ENCODE measurements at regions not wholly inside any gene's neighbourhood (a gene's known extent, or its start where the extent isn't known, plus 50 kb on each side); places are given as distances from the start of the nearest gene placed in this dataset.

GRCh38 chr15:47577461-47577860 is 139.8 kb upstream of the SEMA6D start:
- Histone ChIP-seq H3K27ac (ENCODE audit: low read depth, low read length) (no peak overlapping the region), H3K4me3 (ENCODE audit: low read length) (no peak overlapping the region), H3K9me3 (ENCODE audit: control insufficient read depth, low read length) (no peaks in the 10 kb centered on the region), H3K4me1 (ENCODE audit: control insufficient read depth, insufficient read depth, low read length) (peaks cover 3% of the 10 kb centered on the region), H3K9ac (ENCODE audit: extremely low read depth, low read length, poor library complexity, severe bottlenecking) (no peak overlapping the region), H3K36me3 (ENCODE audit: control insufficient read depth, insufficient read depth, low read length) (no peaks in the 10 kb centered on the region), H3K27me3 (ENCODE audit: control insufficient read depth, insufficient read depth, low read length, poor library complexity, severe bottlenecking) (no peaks in the 10 kb centered on the region)
- no peak overlapping the region for H3K4me3 Mint-ChIP-seq
- no peak for DNase-seq
- no peaks in the 10 kb centered on the region for H3K36me3 Mint-ChIP-seq (ENCODE audit: low read depth)
- H3K9me3 Mint-ChIP-seq = no peaks in the 10 kb centered on the region
- no peaks in the 10 kb centered on the region for H3K27me3 Mint-ChIP-seq (ENCODE audit: insufficient read depth)
- TF ChIP-seq CTCF (conservative IDR thresholded peaks at IDR 0.05) = no peak
- 74 to 84% methylated on average over 2 to 3 of the region's 3 CpGs for WGBS, 2 experiments (ENCODE audit: insufficient coverage in 1 of 2, insufficient read length in 1 of 2)
- H3K27ac Mint-ChIP-seq = no peak overlapping the region
- peaks cover 7% of the 10 kb centered on the region for H3K4me1 Mint-ChIP-seq

- H3K4me3 Mint-ChIP-seq = no peak overlapping the region
- no peak overlapping the region for H3K27ac Mint-ChIP-seq
- Histone ChIP-seq H3K27ac (ENCODE audit: low read depth, low read length) (no peak overlapping the region), H3K27me3 (ENCODE audit: control insufficient read depth, insufficient read depth, low read length, poor library complexity, severe bottlenecking) (no peaks in the 10 kb centered on the region), H3K9me3 (ENCODE audit: control insufficient read depth, low read length) (no peaks in the 10 kb centered on the region), H3K9ac (ENCODE audit: extremely low read depth, low read length, poor library complexity, severe bottlenecking) (no peak overlapping the region), H3K4me3 (ENCODE audit: low read length) (no peak overlapping the region), H3K4me1 (ENCODE audit: control insufficient read depth, insufficient read depth, low read length) (no peaks in the 10 kb centered on the region), H3K36me3 (ENCODE audit: control insufficient read depth, insufficient read depth, low read length) (no peaks in the 10 kb centered on the region)
- H3K36me3 Mint-ChIP-seq (ENCODE audit: low read depth) = no peaks in the 10 kb centered on the region
- H3K9me3 Mint-ChIP-seq = no peaks in the 10 kb centered on the region
- 72% methylated on average over 3 to 4 of the region's 4 CpGs for WGBS, 2 experiments (ENCODE audit: insufficient coverage in 1 of 2, insufficient read length in 1 of 2)
- DNase-seq = no peak
- H3K4me1 Mint-ChIP-seq = peaks cover 2% of the 10 kb centered on the region
- H3K27me3 Mint-ChIP-seq (ENCODE audit: insufficient read depth) = no peaks in the 10 kb centered on the region
- no peak for TF ChIP-seq CTCF (conservative IDR thresholded peaks at IDR 0.05)
Measured at GRCh38 chr15:47582233-47582632, 135.1 kb upstream of the SEMA6D start.

- H3K4me3 ChIP-seq (ENCODE audit: low read length) = no peak overlapping the region
- H3K9me3 ChIP-seq (ENCODE audit: control insufficient read depth, low read length) = no peaks in the 10 kb centered on the region
- no peaks in the 10 kb centered on the region for H3K9me3 Mint-ChIP-seq
- peaks cover 5% of the 10 kb centered on the region for H3K4me1 ChIP-seq (ENCODE audit: control insufficient read depth, insufficient read depth, low read length)
- no peak overlapping the region for H3K27ac Mint-ChIP-seq
- WGBS, 2 experiments (ENCODE audit: insufficient coverage in 1 of 2, insufficient read length in 1 of 2) = 85 to 96% methylated on average over 3 of the region's 3 CpGs
- no peak overlapping the region for H3K4me3 Mint-ChIP-seq
- H3K27me3 ChIP-seq (ENCODE audit: control insufficient read depth, insufficient read depth, low read length, poor library complexity, severe bottlenecking) = no peaks in the 10 kb centered on the region
- no peak overlapping the region for H3K9ac ChIP-seq (ENCODE audit: extremely low read depth, low read length, poor library complexity, severe bottlenecking)
- TF ChIP-seq CTCF (conservative IDR thresholded peaks at IDR 0.05) = no peak
- no peak for DNase-seq
- H3K4me1 Mint-ChIP-seq = peaks cover 11% of the 10 kb centered on the region
- no peaks in the 10 kb centered on the region for H3K27me3 Mint-ChIP-seq (ENCODE audit: insufficient read depth)
- no peaks in the 10 kb centered on the region for H3K36me3 Mint-ChIP-seq (ENCODE audit: low read depth)
- no peaks in the 10 kb centered on the region for H3K36me3 ChIP-seq (ENCODE audit: control insufficient read depth, insufficient read depth, low read length)
- no peak overlapping the region for H3K27ac ChIP-seq (ENCODE audit: low read depth, low read length)
Measured at GRCh38 chr15:47584316-47584715, 133.0 kb upstream of the SEMA6D start.
